ENCODE measurements at regions not wholly inside any gene's neighbourhood (a gene's known extent, or its start where the extent isn't known, plus 50 kb on each side); places are given as distances from the start of the nearest gene placed in this dataset.
A peak's percentile ranks its signal among the peaks of the same experiment; 100 is the strongest.

- TF ChIP-seq EZH2 (IDR thresholded peaks at IDR 0.05; ENCODE audit: low read depth, unreplicated experiment), result no peak
- no peak for TF ChIP-seq POLR2AphosphoS5 (IDR thresholded peaks at IDR 0.05; ENCODE audit: low read depth)
- TF ChIP-seq NANOG (IDR thresholded peaks at IDR 0.05; ENCODE audit: borderline replicate concordance), result no peak
These were observed 345.8 kb downstream of the BRD1 start (continued) for GRCh38 chr22:49481659-49482399.

- H3K27ac Mint-ChIP-seq, result no peak overlapping the region
- H3K9me3 Mint-ChIP-seq, result peaks cover 5% of the 10 kb centered on the region
- no peak overlapping the region for H3K4me3 Mint-ChIP-seq
- no peaks in the 10 kb centered on the region for H4K20me1 ChIP-seq (replicated peaks; ENCODE audit: insufficient read depth)
- peaks cover 48% of the 10 kb centered on the region for H3K4me1 Mint-ChIP-seq
- H3K4me3 ChIP-seq, result no peak overlapping the region
- no peaks in the 10 kb centered on the region for H3K79me2 ChIP-seq (replicated peaks; ENCODE audit: insufficient read depth)
- no peaks in the 10 kb centered on the region for H3K4me1 ChIP-seq (ENCODE audit: insufficient read depth)
- H3K36me3 Mint-ChIP-seq (ENCODE audit: low read depth), result peaks cover 6% of the 10 kb centered on the region; the same call in 2 of the 3 replicates
- no peak overlapping the region for H3K27ac ChIP-seq (ENCODE audit: low read depth)
- no peaks in the 10 kb centered on the region for H3K27me3 ChIP-seq (ENCODE audit: insufficient read depth)
- no peak overlapping the region for H3K4me2 ChIP-seq
- no peak overlapping the region for H2AFZ ChIP-seq
- H3K36me3 ChIP-seq (ENCODE audit: insufficient read depth), result peaks cover 4% of the 10 kb centered on the region; the same call in 1 of the 2 replicates
- no peak for DNase-seq (ENCODE audit: low spot score)
- H3F3A ChIP-seq (replicated peaks; ENCODE audit: low read depth), result no peaks in the 10 kb centered on the region
- H3K27me3 Mint-ChIP-seq (ENCODE audit: insufficient read depth, low read depth, poor library complexity), result peaks cover 6% of the 10 kb centered on the region
- H3K9me2 ChIP-seq (ENCODE audit: insufficient read depth), result no peaks in the 10 kb centered on the region
- ATAC-seq, result peak; percentile 41
- TF ChIP-seq POLR2AphosphoS5 (IDR thresholded peaks at IDR 0.05; ENCODE audit: low read depth) (no peak), EZH2phosphoT487 (IDR thresholded peaks at IDR 0.05; ENCODE audit: unreplicated experiment) (no peak), JUNB (IDR thresholded peaks at IDR 0.05; ENCODE audit: unreplicated experiment) (no peak), ETS1 (IDR thresholded peaks at IDR 0.05) (no peak), EZH2 (IDR thresholded peaks at IDR 0.05; ENCODE audit: low read depth, unreplicated experiment) (no peak), ZNF462 (CRISPR knock-in tag; IDR thresholded peaks at IDR 0.05) (no peak), ZNF331 (CRISPR knock-in tag; IDR thresholded peaks at IDR 0.05; ENCODE audit: low read depth) (no peak), ZNF114 (CRISPR knock-in tag; IDR thresholded peaks at IDR 0.05) (no peak), REST (IDR thresholded peaks at IDR 0.05; ENCODE audit: unreplicated experiment) (no peak)
These were observed 346.6 kb downstream of the BRD1 start for GRCh38 chr22:49480896-49481658.

Measured in GM23338 (cell line).